NCI-H446 treated with DMSO at 0.1 percent for 48 hours (cell line): ENCODE measurements at regions not wholly inside any gene's neighbourhood (a gene's known extent, or its start where the extent isn't known, plus 50 kb on each side); places are given as distances from the start of the nearest gene placed in this dataset.
"Not testable (repeated sequence)": the region's sequence is repeated elsewhere in the genome, so short reads cannot be mapped to it uniquely, and the experiment has no call there.

Experiments
- DNase-seq: peaks from one replicate; lab custom pipeline; 2025; lab: John Stamatoyannopoulos, UW

DNA sequence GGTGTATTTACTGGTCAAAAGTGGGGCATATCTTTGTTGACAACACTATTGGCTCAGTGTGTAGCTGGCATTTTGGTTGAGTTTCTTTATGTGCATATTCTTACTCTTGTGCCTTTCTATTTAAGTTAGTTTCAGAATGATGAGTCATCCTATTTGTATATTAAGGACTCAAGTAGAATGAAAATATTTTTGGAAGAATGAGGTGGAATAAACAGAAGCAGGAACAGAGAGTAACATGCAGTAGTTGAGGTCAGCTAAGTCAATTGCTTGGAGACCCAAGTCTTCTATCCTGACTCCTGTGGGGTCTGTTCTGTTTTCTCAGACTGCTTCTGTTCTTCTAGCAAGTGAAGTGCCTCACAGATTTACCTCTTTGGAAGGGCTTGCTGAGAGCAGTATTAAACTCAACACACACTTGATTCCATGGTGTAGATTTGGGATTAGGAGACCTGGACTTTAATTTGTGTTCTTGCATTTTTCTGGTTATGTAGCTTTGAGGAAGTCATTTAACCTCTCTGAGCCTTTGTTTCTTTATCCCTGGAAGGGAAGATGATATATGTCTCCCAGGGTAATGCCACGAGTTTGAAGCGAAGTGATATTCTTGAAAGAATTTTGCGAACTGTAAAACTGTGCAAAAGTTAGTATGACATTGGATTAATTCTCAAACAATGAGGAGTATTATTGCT, 324.3 kb downstream of the QKI start:
- DNase-seq, result no peak

DNA sequence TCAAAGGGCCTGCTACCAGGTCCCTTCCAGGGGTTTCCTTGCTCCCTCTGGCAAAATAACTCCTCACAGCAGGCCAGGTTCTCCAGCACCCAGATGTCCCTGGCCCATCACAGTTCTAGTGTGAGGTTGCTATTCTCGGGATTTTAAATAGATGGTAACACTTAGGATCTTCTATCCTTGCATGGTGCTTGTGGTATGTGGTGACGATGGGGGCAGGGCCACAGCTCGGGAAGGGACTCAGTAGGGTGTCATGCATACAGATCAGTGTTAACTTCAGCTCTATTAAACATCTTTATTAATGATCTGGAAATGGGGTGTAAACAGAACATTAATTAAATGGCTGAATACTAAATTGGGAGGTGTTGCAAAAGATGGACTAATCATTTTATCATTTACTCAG, 323.8 kb downstream of the QKI start:
- DNase-seq, result no peak

DNA sequence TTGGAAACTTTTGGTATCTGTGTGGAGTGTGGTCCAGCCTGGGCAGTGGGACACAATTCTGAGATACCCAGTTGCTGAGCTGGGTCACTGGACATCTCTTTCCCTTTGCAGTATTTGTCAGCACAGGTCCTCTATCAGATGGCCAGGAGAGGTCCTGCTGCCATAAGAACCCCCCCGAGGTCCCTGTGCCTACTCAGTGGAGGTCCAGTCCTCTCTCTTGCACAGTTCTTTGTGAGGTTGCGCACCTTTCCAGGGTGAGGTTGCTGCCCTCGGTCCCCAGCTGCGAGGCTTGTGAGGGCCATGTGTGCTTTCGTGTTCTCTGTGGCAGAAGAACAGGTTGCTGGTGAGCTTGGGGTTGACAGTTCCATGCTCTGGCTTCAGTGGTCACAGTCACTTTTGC, 320.6 kb downstream of the QKI start:
- DNase-seq, result no peak

DNA sequence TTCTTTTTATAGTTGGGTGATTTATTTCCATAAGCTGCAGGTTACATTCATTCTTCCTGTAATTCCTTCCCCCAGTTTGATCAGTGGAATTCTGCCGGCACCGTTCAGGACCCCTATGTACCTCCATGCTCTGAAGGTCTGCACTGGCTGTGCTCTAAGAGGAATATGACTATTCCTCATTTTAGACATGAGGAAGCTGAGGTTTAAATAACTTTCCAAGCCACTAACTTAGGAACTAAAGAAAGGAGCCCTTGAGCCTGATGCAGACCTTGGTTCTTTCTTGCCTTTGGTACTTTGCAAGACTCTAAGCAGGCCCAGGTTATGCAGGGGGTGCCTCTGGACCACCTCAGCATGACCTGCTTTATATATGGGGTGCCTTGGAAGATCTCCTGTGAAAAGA, 318.5 kb downstream of the QKI start:
- no peak for DNase-seq

DNA sequence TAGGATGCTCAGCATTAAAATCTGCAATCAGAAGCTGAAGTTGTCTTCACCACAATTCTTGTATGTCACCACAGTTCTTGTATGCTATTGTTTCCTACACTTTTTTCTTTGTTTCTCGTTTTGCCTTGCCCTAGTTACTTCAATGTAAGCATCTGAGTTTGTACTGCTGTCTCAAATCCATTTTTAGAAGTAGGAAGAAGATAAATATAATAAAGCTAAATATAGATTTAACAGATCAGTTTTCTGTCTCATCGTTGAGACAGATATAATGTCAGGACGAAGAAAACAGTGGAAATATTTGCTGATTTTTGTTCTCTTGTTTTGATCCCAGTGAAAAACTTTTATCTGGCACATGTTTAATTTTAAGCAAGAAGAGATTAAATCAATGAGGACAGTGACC, 318.0 kb downstream of the QKI start:
- DNase-seq, result no peak

DNA sequence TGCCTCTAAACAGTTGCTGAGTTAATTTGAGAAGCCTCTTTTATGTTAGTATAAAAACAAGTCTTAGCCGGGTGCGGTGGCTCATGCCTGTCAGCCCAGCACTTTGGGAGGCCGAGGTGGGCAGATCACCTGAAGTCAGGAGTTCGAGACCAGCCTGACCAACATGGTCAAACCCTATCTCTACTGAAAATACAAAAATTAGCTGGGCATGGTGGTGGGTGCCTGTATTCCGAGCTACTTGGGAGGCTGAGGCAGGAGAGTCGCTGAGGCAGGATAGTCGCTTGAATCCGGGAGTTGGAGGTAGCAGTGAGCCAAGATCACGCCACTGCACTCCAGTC, 317.5 kb downstream of the QKI start:
- DNase-seq, result not testable (repeated sequence)

DNA sequence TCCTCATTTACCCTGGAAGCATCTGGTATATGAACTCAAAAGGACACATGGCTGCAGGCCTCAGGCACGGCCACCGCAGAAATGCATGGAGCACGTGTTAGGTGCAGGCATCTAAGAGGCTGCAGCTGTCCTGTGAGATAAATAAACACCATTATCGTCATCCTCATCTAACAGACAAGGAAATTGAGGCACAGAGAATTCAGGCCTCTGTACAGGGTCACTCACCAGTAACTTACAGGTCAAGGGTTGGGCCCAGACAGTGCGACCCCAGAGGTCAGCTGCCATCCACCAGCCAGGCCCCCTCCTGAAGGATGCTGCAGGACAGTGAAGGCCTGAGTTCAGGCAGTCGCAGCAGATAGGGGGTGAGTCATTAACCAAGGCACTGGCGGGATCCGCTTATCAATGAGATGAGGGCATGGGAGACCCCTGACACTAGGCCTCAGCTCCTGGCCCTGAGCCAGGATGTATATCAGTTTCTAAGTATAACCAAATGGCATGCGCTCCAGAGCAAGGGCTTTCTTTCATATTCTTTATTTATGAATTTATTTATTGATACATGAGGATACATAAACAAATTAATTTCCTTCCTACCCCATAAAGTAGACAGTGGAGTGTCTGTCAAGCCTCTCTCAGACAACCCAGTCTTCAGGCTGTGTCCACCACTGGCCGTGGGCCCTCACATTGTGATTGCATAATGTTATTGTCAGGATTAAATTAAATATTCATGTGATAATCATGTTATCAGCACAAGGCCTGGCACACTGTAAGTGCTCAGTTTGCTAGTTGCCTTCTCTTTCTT, 316.9 kb downstream of the QKI start:
- DNase-seq, result no peak

DNA sequence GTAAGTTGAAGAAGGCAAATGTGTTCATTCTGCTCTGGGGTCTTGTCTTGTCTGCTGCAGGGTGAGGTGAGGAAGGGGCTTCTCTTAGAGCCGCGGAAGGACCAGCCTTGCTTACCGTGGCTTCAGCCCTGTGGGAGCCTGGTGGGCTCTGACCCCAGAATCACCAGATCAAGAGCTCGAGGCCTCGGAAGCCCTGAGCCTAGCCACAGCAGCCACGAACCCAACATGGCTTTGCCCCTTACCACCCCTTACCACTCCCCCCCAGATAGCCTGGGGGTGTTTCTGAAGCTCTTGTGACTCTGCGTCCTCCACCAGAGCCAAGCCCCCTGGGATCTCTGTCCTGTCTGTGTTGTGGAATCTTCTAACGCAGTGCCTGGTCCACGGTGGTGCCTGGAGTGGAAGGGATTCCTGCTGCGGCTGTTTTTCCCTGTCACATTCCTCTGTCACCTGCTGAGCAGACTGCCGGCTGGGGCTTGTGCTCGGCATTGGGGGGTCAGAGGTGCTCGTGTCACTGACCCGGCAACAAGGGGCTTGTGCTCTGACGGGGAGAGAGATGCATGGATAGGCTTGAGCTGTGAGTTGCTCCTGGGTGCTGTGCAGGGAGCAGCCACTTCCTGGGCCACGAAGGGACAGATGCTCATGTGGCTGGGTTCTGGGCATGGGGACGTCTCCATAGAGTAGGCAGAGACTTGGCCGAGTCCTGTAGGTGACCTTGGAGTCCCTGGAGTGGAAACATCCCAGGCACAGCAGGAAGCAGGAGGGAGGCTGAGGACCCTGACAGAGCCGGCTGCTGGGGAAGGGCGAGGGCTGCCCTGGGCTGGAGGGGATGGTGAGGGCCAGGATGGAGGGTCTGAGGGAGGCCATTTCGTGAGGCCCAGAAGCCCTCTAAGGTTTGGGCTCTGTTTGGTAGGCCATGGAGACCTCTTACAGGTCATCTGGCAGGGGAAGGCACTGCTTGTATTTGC, 316.0 kb downstream of the QKI start:
- DNase-seq, result no peak

DNA sequence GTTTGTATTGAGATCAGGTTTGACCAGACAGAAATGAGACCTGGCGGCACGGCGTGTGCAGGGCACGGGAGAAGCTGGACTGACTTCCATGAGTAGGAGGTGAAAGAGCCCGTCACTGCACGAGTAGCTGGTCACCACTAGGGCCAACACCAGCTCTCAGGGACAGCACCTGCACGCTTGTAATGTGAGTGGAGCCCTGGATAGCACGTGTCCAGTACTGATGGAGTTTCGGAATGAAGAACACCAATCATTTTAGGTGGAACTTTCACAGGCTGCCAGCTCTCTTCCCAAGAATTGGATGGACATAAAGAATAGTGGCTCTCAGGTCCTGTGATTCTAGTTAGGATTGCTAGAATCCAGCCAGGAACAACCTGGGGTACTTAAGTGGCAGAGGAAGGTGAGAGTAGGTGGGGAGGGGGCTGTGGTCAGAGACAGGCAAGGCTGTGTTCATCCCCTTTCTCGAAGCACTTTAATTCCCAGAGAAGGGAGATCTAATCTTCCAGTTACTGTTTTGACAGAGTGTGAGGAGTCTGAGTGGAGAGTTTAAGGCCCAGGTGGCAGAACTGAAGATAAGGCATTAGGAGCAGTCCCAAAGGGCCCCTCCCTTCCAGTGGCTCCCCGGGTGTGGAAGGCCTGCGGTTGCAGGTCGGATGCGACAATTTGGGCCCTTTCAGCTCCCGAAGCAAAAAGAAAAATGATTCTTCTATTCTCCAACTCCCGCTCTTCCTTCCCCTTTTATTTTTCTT, 314.8 kb downstream of the QKI start:
- no peak for DNase-seq

DNA sequence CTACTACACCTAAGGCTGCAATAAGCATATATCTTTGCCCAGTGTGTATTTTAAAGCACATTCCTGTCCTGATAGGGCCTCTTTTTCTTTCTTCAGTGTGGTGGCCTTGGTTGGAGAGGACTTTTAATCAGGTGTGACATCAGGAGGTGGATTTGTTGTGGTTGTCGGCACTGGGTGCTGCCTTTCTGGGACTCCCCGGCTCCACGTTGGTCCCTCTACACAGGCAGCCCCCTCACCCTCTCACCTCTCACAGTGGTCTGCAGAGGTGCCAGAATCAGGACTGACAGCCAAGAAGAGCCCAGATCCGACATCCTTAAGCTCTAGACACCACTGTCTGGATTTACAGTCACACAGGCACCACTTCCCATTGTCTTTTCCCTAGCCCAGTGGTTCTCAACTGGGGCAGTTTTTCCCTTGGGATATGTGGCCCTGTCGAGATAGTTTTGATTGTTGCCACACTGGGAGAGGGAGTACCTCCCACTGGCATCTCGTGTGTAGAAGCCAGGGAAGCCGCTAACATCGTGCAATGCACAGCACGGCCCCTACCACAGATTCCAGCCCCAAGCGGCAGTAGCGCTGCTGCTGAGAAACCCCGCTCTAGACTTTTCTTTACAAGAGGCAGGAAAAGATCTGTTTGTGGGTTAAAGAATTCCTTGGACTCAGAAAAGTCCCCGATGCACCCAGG, 314.1 kb downstream of the QKI start:
- DNase-seq, result no peak

DNA sequence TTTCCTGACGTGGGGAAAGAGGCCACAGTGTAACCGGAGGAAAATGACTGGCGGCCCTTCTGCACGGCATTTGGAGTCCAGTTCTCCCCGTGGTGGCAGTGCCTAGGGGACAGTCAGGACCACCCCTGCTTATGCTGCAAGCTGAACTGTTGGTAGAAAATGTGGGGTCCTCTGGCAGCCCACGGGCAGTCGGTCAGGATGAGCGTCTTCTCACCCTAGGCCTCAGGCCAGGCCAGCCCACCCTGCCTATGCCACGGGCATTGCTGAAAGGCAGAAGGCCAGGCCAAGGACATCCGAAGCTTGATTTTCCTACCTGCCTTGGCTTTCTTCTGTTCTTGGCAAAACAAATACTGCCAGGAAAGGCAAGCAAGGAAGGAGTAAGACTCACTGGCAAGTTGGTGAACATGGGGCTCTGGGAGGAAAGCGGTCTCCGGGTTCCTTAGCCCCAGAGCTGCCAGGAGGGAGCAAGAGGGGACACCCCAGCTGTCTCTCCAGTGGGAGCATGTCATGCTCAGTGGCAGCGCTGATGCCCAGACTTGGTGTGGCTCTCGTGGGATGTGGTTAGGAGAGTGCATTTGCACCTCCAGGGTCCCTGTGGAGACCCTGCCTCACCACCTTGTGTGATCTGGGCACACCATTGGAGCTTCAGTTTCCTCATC, 311.6 kb downstream of the QKI start:
- DNase-seq, result no peak

DNA sequence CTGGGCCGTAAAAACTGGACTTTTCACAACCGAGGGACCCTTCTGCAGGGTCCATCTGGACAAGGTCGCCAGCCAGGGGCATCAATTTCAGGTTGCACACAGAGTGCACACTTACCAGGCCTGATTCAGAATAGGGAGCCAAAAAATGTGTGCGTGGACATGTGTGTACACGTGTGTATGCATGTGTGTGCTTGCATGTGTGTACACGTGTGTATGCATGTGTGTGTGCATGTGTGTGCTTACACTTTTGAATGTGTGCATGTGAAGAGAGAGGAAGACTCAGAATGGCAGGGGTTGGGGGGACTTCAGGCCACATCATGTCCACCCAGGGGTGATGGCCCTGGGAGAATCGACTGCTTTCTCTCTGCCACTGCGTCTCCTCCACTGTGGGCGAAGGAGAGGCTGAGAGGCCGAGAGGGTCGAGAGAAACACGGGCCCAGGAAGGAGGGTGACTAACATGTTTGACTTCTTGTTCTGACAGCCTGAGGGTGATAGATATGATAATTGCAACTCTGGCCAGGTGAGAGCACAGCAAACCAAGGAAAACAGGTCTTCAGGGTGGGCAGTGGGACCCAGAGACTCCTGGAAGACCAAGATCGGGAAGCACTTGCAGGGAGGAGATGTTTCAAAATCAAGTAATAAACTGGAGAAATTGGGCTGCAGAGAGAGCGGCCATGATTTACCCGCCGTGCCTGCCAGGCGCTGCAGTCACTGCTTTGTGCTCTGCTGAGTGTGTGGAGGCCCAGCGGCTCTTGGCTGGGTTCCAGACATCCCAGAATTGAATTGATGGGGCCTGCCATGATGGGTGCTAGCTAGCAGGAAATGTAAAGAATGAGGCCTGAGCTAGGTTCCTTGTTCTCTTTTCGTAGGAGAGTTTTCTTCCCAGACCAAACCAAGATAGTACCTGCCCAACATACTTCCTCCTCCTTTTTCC, 310.8 kb downstream of the QKI start:
- no peak for DNase-seq

DNA sequence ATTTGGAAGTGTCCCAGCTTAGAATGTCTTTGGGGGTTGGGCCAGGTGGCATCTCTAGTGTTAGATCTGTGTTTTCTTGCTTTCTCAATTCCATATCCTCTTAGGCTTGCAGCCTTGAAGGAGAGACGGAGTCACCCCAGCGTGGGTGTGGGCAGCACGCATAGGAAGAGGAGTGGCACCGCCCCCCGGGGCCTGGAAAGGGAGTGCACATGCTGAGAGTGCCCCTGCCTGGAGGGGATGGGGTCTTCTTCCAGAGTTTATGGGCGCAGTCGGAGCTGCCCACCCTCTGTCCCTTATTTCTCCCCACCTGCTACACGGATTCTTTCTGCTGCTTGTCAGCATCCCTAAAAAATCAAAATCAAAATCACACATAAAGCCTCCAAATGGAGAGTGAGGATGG, 309.7 kb downstream of the QKI start:
- DNase-seq, result no peak

DNA sequence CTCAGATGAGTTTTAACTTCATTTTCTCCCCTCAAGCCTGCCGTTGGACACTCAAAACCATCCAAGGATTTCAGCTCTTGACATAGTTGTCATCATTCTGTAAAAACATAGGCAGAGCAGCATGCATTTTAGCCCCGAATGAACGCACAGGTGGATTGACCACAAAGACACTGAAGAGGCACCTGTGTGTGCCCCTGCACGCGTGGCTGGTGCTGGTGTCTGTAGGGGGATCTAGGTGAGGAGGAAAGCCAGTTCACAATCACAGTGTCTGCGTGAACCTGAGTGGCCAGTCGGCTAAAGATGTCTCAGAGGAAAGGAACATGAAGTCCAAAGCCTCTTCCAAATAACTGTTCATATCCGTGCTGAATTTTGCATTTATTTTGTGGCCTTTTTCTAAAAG, 309.2 kb downstream of the QKI start:
- DNase-seq, result no peak

DNA sequence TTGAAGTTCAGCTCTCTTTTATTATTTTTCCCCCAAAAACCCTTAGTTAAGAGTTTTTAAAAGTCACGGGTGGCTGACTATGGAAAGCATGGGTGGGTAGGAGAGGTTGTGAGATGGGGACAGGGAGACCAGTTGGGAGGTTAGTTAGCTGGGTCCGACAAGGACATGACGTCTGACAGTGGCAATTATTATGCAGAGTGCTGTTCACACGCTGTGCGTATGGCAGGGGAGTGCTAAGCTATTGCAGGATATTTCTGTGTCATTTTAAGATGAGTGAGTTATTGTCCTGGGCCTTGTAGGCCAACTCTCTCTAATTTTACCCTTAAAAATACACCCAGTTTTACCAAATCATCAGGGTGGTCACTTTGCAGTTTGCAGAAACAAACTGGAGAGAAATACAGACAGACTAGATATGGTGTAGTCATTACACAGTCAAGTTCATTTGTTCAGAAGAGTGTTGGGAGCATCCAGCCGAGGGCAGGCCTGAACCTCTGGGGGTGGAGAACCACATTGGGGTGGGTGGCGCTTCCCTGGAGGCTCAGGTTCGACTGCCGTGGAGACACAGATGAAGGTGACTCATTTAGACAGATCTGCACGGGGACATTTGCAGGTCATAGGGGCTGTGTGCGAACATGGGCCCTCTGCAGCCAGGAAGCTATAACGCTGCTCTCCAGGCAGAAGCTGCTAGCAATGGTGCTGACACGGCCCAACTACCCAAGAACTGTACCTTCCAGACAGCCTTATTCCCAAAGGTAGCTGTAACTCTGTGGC, 307.6 kb downstream of the QKI start:
- no peak for DNase-seq

DNA sequence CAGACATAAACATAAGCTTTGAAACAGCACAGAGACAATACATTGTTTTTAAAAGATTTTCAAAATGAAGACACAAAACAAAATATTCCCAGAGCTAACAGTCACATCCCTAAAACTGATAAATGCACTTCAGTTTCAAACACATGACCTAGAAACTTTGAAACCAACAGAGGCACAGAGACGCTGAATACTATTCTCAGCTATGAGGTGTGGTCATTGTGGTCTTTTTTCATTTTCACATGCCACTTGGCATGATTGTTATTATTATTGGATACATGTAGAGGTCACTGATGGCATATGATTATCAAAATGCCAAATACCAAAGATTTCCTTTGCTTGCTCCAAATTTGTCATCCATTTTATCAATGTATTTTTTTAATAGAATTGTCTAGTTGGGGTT, 306.9 kb downstream of the QKI start:
- no peak for DNase-seq

DNA sequence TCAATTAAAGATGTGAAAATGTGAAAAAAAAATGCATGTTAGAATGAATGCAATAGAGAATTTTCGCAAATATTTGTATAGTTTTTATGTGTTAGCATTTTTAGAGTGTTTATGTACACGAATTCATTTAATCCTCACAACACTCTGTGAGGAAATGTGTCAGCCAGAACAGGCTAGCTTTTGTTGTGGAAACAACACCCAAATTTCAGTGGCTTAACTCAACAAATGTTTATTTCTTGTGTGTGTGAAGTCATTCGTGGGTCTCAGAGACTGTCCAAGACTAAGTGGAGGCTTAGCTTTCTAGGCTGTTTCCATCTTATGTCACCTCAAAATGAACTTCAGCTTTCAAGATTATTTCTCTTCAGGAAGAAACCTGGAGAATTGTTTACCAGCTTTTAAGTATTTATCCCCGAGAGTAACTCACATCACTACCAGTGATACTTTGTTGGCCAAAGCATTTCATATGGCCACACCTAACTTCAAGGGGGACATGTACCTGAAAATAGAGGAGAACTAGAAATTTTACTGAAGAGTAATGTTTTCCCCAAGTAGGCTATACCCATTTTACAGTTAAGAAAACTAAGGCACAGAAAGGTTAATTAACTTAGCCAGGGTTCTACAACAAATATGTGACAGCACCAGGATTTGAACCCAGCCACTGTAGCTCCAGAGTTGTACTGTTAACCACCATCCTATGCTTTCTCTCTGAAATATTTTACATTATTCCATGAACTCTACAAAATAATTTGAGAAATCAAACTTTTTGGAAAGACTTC, 306.1 kb downstream of the QKI start:
- no peak for DNase-seq

DNA sequence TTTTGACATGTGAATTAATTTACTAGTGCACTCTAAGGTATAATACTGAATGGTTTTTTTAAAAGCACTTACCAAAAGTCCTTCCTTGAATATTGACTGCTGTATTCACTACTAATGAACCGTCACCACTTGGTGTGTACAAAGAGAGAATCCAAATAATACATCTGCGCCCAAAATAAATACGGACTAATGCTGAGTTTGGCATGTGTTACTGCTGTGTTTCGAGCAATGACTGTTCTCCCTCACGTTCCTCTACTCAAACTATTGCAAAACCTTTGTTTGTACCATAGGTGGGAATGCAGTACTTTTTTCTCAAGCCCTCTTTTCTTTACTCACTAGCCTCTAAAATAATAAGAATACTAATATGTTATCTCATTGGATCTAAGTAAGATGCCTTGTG, 305.5 kb downstream of the QKI start:
- DNase-seq, result no peak
